CD4-positive, alpha-beta memory T cell (primary cell): ENCODE measurements at regions not wholly inside any gene's neighbourhood (a gene's known extent, or its start where the extent isn't known, plus 50 kb on each side); places are given as distances from the start of the nearest gene placed in this dataset.

Experiments
- CTCF ChIA-PET: fragments of 350-600 bp; sonication (Branson Sonifier 250); formaldehyde crosslinking; loops from one replicate; lab custom pipeline; 2021; ENCODE audit warnings: inconsistent platforms; ENCODE audit not compliant: partially characterized antibody; lab: Charles Lee
- POLR2A ChIA-PET: fragments of 350-600 bp; sonication (Branson Sonifier 250); formaldehyde crosslinking; loops from one replicate; lab custom pipeline; 2021; ENCODE audit not compliant: partially characterized antibody; lab: Charles Lee
- DNase-seq, 5 donors: peaks; one replicate each; pipeline versions ENCODE4 v3.0.0 to v3.0.0-alpha.2; 2020 to 2022; ENCODE audit warnings: mixed read lengths in 1 of 5
- H3K27ac ChIP-seq: one replicate; pipeline ENCODE4 v1.7.0; 2013; ENCODE audit warnings: low read depth, low read length
- H3K27me3 ChIP-seq: 2 replicates; pipeline ENCODE4 v1.7.0; 2013; ENCODE audit warnings: mild to moderate bottlenecking, low read length, moderate library complexity; ENCODE audit not compliant: insufficient read depth
- H3K36me3 ChIP-seq: 2 replicates; pipeline ENCODE4 v1.7.0; 2013; ENCODE audit warnings: mild to moderate bottlenecking, low read length, moderate library complexity; ENCODE audit not compliant: insufficient read depth
- H3K4me1 ChIP-seq: 2 replicates; pipeline ENCODE4 v1.7.0; 2013; ENCODE audit warnings: mild to moderate bottlenecking, low read length, moderate library complexity; ENCODE audit not compliant: insufficient read depth
- H3K4me3 ChIP-seq, 2 donors: one replicate each; pipeline ENCODE4 v1.7.0; 2013; ENCODE audit warnings: low read length in 2 of 2, mild to moderate bottlenecking in 1 of 2
- H3K9me3 ChIP-seq, 2 donors: one replicate each; pipeline ENCODE4 v1.7.0; 2013; ENCODE audit warnings: low read length in 2 of 2, control low read depth in 1 of 2; ENCODE audit not compliant: control insufficient read depth in 1 of 2
- H3K27ac Mint-ChIP-seq, 7 donors: one replicate each; pipeline ENCODE4 v1.8.0; 2020 to 2021; ENCODE audit warnings: mixed read lengths in 7 of 7, mild to moderate bottlenecking in 6 of 7, inconsistent platforms in 3 of 7, moderate library complexity in 3 of 7
- H3K27me3 Mint-ChIP-seq, 2 donors: one replicate each; pipeline ENCODE4 v1.8.0; 2020 to 2021; ENCODE audit warnings: mixed read lengths in 2 of 2
- H3K36me3 Mint-ChIP-seq, 2 donors: one replicate each; pipeline ENCODE4 v1.8.0; 2020 to 2021; ENCODE audit warnings: mixed read lengths in 2 of 2, inconsistent platforms in 1 of 2, mild to moderate bottlenecking in 1 of 2
- H3K4me1 Mint-ChIP-seq, 4 donors: one replicate each; pipeline ENCODE4 v1.8.0; 2020 to 2021; ENCODE audit warnings: mixed read lengths in 4 of 4, mild to moderate bottlenecking in 1 of 4
- H3K4me3 Mint-ChIP-seq, 8 donors: one replicate each; pipeline ENCODE4 v1.8.0; 2020 to 2021; ENCODE audit warnings: mixed read lengths in 8 of 8, mild to moderate bottlenecking in 7 of 8, moderate library complexity in 6 of 8, inconsistent platforms in 3 of 8
- H3K9me3 Mint-ChIP-seq, 8 donors: one replicate each; pipeline ENCODE4 v1.8.0; 2020 to 2021; ENCODE audit warnings: mixed read lengths in 8 of 8, mild to moderate bottlenecking in 5 of 8, inconsistent platforms in 3 of 8, moderate library complexity in 1 of 8
- intact Hi-C: fragments of 100-400 bp; cut with micrococcal nuclease; formaldehyde crosslinking; loops from one replicate; pipeline ENCODE4 v1.15.1; 2023

DNA sequence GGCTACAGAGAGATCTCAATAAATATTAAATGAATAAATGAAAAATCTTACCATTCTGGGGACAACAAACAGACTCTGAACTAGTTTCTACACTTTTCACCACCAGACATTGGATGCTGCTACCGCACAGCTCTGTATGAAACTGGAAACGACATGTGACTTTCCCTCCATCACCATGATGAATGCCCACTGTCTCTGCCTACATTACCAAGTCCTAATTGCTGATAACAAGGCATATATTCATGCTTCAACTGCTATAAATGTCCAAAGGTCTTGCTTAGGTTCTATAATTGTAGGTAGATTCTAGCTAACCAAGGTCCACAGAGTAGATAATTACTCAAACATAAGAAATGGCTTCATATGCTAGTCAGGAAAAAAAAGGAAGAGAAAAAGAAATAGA is 399.4 kb upstream of the ADGRL3 start:
- intact Hi-C loops = no loop called here
- no peak overlapping the region for H3K4me3 ChIP-seq
- no peaks in the 10 kb centered on the region for H3K27me3 Mint-ChIP-seq
- H3K27ac ChIP-seq = no peak overlapping the region
- ChIA-PET CTCF (no interaction called here), POLR2A (no interaction called here)
- no peak overlapping the region for H3K27ac Mint-ChIP-seq
- H3K36me3 Mint-ChIP-seq = no peaks in the 10 kb centered on the region
- H3K4me3 Mint-ChIP-seq = no peak overlapping the region
- H3K9me3 Mint-ChIP-seq = peaks cover 0 to 18% (median 5%) of the 10 kb centered on the region in 8 donors
- no peaks in the 10 kb centered on the region for H3K9me3 ChIP-seq
- H3K4me1 Mint-ChIP-seq = no peaks in the 10 kb centered on the region
- no peaks in the 10 kb centered on the region for H3K4me1 ChIP-seq
- H3K36me3 ChIP-seq = no peaks in the 10 kb centered on the region
- no peak for DNase-seq
- H3K27me3 ChIP-seq = no peaks in the 10 kb centered on the region

DNA sequence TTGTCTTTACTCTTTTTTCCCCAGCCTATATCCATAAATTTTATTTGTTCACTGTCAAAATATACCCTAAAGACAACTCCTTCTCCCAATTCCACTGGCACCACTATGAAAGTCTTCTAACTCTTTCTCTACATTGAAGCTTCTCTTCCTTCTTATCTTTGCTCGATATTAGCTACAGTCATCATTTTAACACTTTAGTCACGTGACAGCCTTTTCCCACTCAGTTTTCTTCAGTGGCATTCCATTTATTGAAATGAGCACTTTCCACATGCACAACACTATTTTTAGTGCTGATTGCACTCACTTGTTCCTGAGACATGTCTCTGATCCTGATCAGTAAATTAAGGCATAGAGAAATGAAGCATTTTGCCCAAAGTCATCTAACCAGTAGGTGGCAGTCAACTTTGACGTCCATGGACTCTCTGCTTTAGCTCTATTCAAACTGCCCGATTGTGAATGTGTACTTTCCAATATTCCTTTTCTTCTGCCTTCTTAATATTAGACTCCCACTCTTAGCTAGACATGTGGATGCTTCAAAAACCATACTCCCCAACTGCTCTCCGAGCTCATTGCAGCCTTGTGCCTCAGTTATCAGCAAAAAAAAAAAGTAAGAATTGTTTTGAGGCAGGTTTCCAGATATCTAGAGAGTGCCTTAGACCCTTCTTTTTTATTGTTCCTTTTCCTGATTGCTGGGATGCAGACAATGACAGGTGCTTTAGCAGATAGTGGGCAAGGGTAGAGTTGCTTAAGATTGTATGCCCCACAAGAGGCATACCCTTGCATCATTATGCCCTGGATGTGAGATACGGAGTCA is 394.4 kb upstream of the ADGRL3 start:
- H3K4me3 Mint-ChIP-seq = no peak overlapping the region
- ChIA-PET POLR2A (no interaction called here), CTCF (no interaction called here)

DNA sequence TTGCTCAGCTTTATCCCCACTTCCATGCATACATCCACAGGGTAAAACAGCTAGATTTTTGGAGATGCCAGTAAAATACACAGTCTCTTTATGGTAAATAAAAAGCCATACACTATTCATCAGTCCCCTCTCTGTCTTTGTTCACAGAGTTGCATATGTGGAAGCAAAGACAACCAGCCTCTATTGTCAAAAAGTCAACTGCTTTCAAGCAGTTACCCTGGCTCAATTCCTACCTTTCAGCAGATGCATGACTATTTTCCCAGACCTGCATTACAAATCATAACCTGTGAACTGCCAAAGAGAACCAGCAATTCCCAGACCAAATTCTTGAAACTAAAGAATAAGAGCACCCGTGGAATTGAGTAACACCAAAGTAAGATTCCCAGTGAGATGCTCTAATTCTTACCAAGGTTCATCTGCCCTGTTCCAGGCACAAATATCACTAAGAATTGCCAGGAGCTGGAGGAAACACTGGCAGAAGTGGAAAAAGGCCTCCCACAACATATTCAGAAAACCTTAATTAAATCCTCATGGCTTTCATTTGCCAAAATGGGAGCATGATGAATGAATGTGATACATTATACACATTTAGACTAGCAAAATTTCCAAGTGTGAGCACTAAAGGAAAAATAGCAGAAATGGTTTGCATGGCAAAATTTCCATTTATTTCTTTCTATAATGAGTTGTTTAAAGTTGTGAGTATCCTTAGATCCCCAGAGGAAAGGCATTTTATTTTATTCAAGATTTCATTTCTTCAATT is 391.2 kb upstream of the ADGRL3 start:
- Mint-ChIP-seq H3K36me3 (no peaks in the 10 kb centered on the region), H3K27ac (no peak overlapping the region), H3K4me3 (no peak overlapping the region), H3K4me1 (no peaks in the 10 kb centered on the region), H3K27me3 (no peaks in the 10 kb centered on the region), H3K9me3 (peaks cover 2 to 23% (median 10%) of the 10 kb centered on the region in 8 donors)
- Histone ChIP-seq H3K4me1 (no peaks in the 10 kb centered on the region), H3K27me3 (no peaks in the 10 kb centered on the region), H3K9me3 (no peaks in the 10 kb centered on the region), H3K4me3 (no peak overlapping the region), H3K27ac (no peak overlapping the region), H3K36me3 (no peaks in the 10 kb centered on the region)
- POLR2A ChIA-PET = no interaction called here
- DNase-seq = no peak
- intact Hi-C loops = no loop called here
- CTCF ChIA-PET = no interaction called here

More for the DNA sequence above, 394.4 kb upstream of the ADGRL3 start:
- intact Hi-C loops = no loop called here
- Mint-ChIP-seq H3K36me3 (no peaks in the 10 kb centered on the region), H3K4me1 (no peaks in the 10 kb centered on the region), H3K27me3 (no peaks in the 10 kb centered on the region), H3K27ac (no peak overlapping the region), H3K9me3 (peaks cover 0 to 18% (median 4%) of the 10 kb centered on the region in 8 donors)
- H3K4me1 ChIP-seq = no peaks in the 10 kb centered on the region
- H3K9me3 ChIP-seq = no peaks in the 10 kb centered on the region
- H3K27ac ChIP-seq = no peak overlapping the region
- H3K36me3 ChIP-seq = no peaks in the 10 kb centered on the region
- DNase-seq = no peak
- no peak overlapping the region for H3K4me3 ChIP-seq
- H3K27me3 ChIP-seq = no peaks in the 10 kb centered on the region

DNA sequence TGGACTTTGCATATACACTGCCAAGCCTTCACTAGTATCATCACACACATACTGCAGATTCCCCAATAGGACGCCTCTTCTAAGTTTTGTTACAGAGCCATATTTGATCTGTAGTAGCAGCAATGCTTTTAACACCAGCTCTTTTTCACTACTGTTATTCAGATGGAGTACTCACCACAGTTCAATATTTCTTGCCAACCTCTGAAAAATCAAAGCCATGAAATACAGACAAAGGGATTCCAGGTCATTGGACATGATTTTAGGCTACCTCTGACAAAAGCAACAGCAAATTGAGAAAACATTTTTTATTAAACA is 390.7 kb upstream of the ADGRL3 start:
- intact Hi-C loops = no loop called here
- POLR2A ChIA-PET = no interaction called here

DNA sequence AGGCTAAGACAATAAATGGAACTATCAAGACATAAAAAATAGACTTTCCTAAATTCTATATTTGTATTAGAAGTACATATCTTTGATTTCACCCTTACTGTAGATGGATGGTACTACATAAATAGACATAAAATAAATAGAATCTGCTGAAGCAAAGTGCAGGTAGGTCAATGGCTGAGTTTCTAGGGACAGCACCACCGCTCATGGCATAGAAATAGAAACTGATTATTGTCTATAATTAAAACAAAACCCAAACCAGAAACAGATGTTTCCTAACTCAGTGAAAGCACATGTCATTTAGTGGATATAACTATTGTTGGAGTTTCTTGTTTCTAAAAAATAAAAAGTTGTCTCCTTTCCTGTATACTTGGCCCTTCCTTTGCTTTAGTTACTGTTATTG is 387.3 kb upstream of the ADGRL3 start:
- H3K27ac Mint-ChIP-seq = no peak overlapping the region
- peaks cover 2 to 16% (median 8%) of the 10 kb centered on the region in 8 donors for H3K9me3 Mint-ChIP-seq
- no peaks in the 10 kb centered on the region for H3K27me3 Mint-ChIP-seq
- no peaks in the 10 kb centered on the region for H3K36me3 ChIP-seq
- H3K27ac ChIP-seq = no peak overlapping the region
- ChIA-PET CTCF (no interaction called here), POLR2A (no interaction called here)
- H3K27me3 ChIP-seq = no peaks in the 10 kb centered on the region
- no peaks in the 10 kb centered on the region for H3K36me3 Mint-ChIP-seq
- DNase-seq = no peak
- H3K4me3 Mint-ChIP-seq = no peak overlapping the region
- no peaks in the 10 kb centered on the region for H3K9me3 ChIP-seq
- no peaks in the 10 kb centered on the region for H3K4me1 Mint-ChIP-seq
- intact Hi-C loops = no loop called here
- H3K4me1 ChIP-seq = no peaks in the 10 kb centered on the region
- H3K4me3 ChIP-seq = no peak overlapping the region

More for the DNA sequence above, 390.7 kb upstream of the ADGRL3 start:
- Histone ChIP-seq H3K36me3 (no peaks in the 10 kb centered on the region), H3K27ac (no peak overlapping the region), H3K4me3 (no peak overlapping the region), H3K27me3 (no peaks in the 10 kb centered on the region), H3K4me1 (no peaks in the 10 kb centered on the region), H3K9me3 (no peaks in the 10 kb centered on the region)
- no peak for DNase-seq
- no peaks in the 10 kb centered on the region for H3K36me3 Mint-ChIP-seq
- no peak overlapping the region for H3K27ac Mint-ChIP-seq
- CTCF ChIA-PET = no interaction called here
- peaks cover 2 to 21% (median 10%) of the 10 kb centered on the region in 8 donors for H3K9me3 Mint-ChIP-seq
- H3K27me3 Mint-ChIP-seq = no peaks in the 10 kb centered on the region
- no peaks in the 10 kb centered on the region for H3K4me1 Mint-ChIP-seq
- H3K4me3 Mint-ChIP-seq = no peak overlapping the region

DNA sequence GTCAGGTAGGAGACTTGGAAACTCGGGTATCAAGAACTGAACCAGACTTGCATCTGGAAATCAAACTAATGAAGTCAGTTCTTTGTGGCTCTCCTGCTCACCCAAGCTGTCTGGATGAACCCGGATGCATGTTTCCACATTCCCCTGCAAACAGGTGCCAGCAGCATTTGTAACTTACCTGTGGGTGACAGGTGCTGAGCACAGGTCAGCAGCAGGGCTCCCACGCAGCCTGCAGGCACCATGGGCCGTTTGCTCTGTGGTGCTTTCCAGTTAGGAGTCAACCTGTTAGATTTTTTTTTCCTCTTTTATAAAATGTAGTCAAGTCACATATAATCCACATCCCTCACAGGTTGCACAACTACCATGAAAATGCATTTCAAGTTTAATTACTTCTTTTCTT is 385.6 kb upstream of the ADGRL3 start:
- Mint-ChIP-seq H3K9me3 (peaks cover 5 to 17% (median 8%) of the 10 kb centered on the region in 8 donors), H3K4me1 (no peaks in the 10 kb centered on the region), H3K27ac (no peak overlapping the region), H3K27me3 (no peaks in the 10 kb centered on the region), H3K36me3 (no peaks in the 10 kb centered on the region), H3K4me3 (no peak overlapping the region)
- ChIA-PET CTCF (no interaction called here), POLR2A (no interaction called here)
- intact Hi-C loops = no loop called here
- Histone ChIP-seq H3K4me1 (no peaks in the 10 kb centered on the region), H3K9me3 (no peaks in the 10 kb centered on the region), H3K36me3 (no peaks in the 10 kb centered on the region), H3K27ac (no peak overlapping the region), H3K27me3 (no peaks in the 10 kb centered on the region), H3K4me3 (no peak overlapping the region)
- DNase-seq = no peak

DNA sequence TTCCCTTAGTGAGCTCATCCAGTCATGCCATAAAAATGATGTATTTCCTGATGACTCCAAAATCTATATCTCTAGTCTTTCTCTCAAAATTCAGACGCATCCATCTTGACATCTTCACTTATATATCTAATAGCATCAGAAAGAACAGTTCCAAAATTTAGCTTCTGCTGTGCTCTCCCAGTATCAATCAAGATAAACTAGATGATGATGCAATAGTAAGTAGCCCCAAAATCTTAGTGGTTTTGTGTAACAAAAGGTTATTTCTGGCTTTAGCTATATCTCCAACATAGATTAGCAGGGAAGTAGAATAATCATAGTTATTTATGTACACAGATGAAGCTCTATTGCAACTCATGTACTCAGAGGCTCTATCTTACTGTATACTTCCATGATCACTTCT is 382.5 kb upstream of the ADGRL3 start:
- POLR2A ChIA-PET = no interaction called here
- intact Hi-C loops = no loop called here
- Mint-ChIP-seq H3K9me3 (peaks cover 0 to 17% (median 4%) of the 10 kb centered on the region in 8 donors), H3K4me3 (no peak overlapping the region), H3K27ac (no peak overlapping the region), H3K36me3 (no peaks in the 10 kb centered on the region), H3K4me1 (no peaks in the 10 kb centered on the region), H3K27me3 (no peaks in the 10 kb centered on the region)
- CTCF ChIA-PET = no interaction called here
- Histone ChIP-seq H3K9me3 (no peaks in the 10 kb centered on the region), H3K4me1 (no peaks in the 10 kb centered on the region), H3K27me3 (no peaks in the 10 kb centered on the region), H3K27ac (no peak overlapping the region), H3K36me3 (no peaks in the 10 kb centered on the region), H3K4me3 (no peak overlapping the region)
- no peak for DNase-seq
